ENCODE measurements at regions not wholly inside any gene's neighbourhood (a gene's known extent, or its start where the extent isn't known, plus 50 kb on each side); places are given as distances from the start of the nearest gene placed in this dataset.

- DNase-seq: no peak
Observed at GRCh38 chr5:152269533-152269932, 135.5 kb downstream of the NMUR2 start.

- no peak for DNase-seq
Observed at GRCh38 chr5:152264645-152265254, 140.3 kb downstream of the NMUR2 start.

GRCh38 chr5:152262667-152263066 lies 142.4 kb downstream of the NMUR2 start:
- DNase-seq: no peak

GRCh38 chr5:152260940-152261339 lies 144.1 kb downstream of the NMUR2 start:
- DNase-seq: no peak

GRCh38 chr5:152259702-152260101 lies 145.4 kb downstream of the NMUR2 start:
- no peak for DNase-seq

GRCh38 chr5:152256580-152256979 lies 148.5 kb downstream of the NMUR2 start:
- DNase-seq: no peak

- no peak for DNase-seq
Observed at GRCh38 chr5:152255411-152255810, 149.7 kb downstream of the NMUR2 start.

GRCh38 chr5:152247850-152248385 lies 157.2 kb downstream of the NMUR2 start:
- no peak for DNase-seq

GRCh38 chr5:152246401-152246800 lies 158.7 kb downstream of the NMUR2 start:
- DNase-seq: no peak

- DNase-seq: no peak
Observed at GRCh38 chr5:152237531-152237930, 167.5 kb downstream of the NMUR2 start.

GRCh38 chr5:152226191-152226590 lies 178.9 kb downstream of the NMUR2 start:
- no peak for DNase-seq

- no peak for DNase-seq
Observed at GRCh38 chr5:152221721-152222629, 183.1 kb downstream of the NMUR2 start.

GRCh38 chr5:152218694-152219093 lies 186.4 kb downstream of the NMUR2 start:
- DNase-seq: no peak

GRCh38 chr5:152205804-152206203 lies 199.3 kb downstream of the NMUR2 start:
- DNase-seq: no peak

- DNase-seq: no peak
Observed at GRCh38 chr5:152202321-152202720, 202.8 kb downstream of the NMUR2 start.

GRCh38 chr5:152193391-152194107 lies 211.5 kb downstream of the NMUR2 start:
- no peak for DNase-seq

- DNase-seq: no peak
Observed at GRCh38 chr5:152188251-152188650, 216.8 kb downstream of the NMUR2 start.

- no peak for DNase-seq
Observed at GRCh38 chr5:152187668-152188067, 217.4 kb downstream of the NMUR2 start.

GRCh38 chr5:152185547-152186245 lies 219.4 kb downstream of the NMUR2 start:
- DNase-seq: no peak

- DNase-seq: no peak
Observed at GRCh38 chr5:152184266-152184665, 220.8 kb downstream of the NMUR2 start.

GRCh38 chr5:152181461-152181860 lies 223.6 kb downstream of the NMUR2 start:
- DNase-seq: no peak

- no peak for DNase-seq
Observed at GRCh38 chr5:152178350-152178699, 226.8 kb downstream of the NMUR2 start.

All from stimulated activated naive CD4-positive, alpha-beta T cell treated with Interleukin-2 at 50 U/mL for 16 hours (primary cell).